Activated naive CD8-positive, alpha-beta T cell treated with anti-CD3 and anti-CD28 coated beads for 36 hours (primary cell): ENCODE measurements at regions not wholly inside any gene's neighbourhood (a gene's known extent, or its start where the extent isn't known, plus 50 kb on each side); places are given as distances from the start of the nearest gene placed in this dataset.

Experiments
- DNase-seq: peaks from one replicate; pipeline ENCODE4 v3.0.0; 2021
- H3K27ac Mint-ChIP-seq: one replicate; pipeline ENCODE4 v1.8.0; 2022; ENCODE audit warnings: mild to moderate bottlenecking, moderate library complexity, mixed read lengths
- H3K27me3 Mint-ChIP-seq: one replicate; pipeline ENCODE4 v1.8.0; 2022; ENCODE audit warnings: mild to moderate bottlenecking, mixed read lengths
- H3K36me3 Mint-ChIP-seq: one replicate; pipeline ENCODE4 v1.8.0; 2021; ENCODE audit warnings: mild to moderate bottlenecking, mixed read lengths
- H3K4me1 Mint-ChIP-seq: one replicate; pipeline ENCODE4 v1.8.0; 2021; ENCODE audit warnings: mixed read lengths
- H3K4me3 Mint-ChIP-seq: one replicate; pipeline ENCODE4 v1.8.0; 2022; ENCODE audit warnings: mild to moderate bottlenecking, moderate library complexity, mixed read lengths
- H3K9me3 Mint-ChIP-seq: one replicate; pipeline ENCODE4 v1.8.0; 2022; ENCODE audit warnings: mixed read lengths

DNA sequence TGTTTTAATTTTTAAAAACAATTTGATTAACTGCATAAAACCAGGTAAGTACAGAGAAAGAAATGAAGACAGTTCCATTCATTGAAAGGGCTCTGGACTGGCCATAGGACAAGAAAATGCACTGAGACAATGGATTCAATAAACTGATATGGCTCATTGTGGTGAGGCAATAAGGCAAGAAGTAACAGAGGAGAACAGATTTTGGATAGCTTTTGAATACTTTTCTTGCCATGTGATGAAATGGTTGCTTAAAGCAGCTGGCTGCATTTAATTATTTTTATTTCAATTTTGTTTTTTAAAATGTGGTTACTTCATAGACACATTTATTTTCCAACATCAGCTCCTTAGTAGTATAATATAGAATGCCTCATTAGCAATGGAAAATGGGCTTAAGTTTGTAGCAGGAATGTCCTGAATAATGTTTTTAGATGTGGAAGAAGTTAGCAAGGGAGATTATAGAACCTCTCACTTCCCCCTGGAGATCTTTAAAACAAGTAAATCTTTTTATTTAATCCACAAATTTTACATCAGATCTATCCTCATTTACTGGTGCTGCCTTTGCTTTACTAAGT lies 646.9 kb upstream of the ZEB2 start:
- H3K9me3 Mint-ChIP-seq: no peaks in the 10 kb centered on the region
- H3K4me3 Mint-ChIP-seq: no peak overlapping the region
- H3K27me3 Mint-ChIP-seq: peaks cover 4% of the 10 kb centered on the region
- no peak overlapping the region for H3K27ac Mint-ChIP-seq
- DNase-seq: no peak
- no peaks in the 10 kb centered on the region for H3K36me3 Mint-ChIP-seq
- H3K4me1 Mint-ChIP-seq: no peaks in the 10 kb centered on the region

DNA sequence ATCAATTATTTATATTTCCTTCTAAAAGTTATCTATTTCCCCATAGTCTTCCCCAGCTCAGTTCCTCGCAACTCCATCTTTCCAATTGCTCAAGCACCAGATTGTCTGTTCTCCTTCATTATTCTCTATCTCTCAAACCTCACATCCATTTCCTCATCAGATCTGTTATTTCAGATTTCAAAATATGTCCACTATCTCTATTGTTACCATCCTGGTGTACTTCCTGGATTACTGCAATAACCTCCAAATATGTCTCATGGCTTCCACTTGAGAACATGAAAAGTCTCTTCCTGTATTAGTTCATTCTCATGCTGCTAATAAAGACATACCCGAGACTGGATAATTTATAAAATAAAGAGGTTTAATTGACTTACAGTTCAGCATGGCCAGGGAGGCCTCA lies 641.7 kb upstream of the ZEB2 start:
- no peak for DNase-seq
- H3K27ac Mint-ChIP-seq: no peak overlapping the region
- no peaks in the 10 kb centered on the region for H3K36me3 Mint-ChIP-seq
- H3K4me3 Mint-ChIP-seq: no peak overlapping the region
- no peaks in the 10 kb centered on the region for H3K4me1 Mint-ChIP-seq
- H3K27me3 Mint-ChIP-seq: no peaks in the 10 kb centered on the region
- no peaks in the 10 kb centered on the region for H3K9me3 Mint-ChIP-seq

DNA sequence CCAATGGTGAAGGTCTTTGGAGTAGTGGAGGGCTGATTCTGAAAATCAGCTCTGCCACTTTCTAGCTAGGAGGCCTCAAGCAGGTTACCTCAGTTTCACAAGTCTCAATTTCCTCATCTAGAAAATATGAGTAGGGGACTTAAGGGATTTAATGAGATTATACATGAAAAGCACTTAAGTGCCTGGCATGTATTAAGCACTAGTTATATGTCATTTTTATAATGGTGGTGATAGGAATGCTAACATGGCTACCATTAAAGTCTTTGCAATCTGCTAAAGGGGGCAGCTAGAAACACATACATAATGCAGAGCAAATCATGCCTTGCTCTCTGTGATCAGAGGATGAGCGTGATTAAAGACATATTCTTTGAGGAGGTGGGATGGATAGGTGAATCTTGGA lies 640.9 kb upstream of the ZEB2 start:
- no peak overlapping the region for H3K4me3 Mint-ChIP-seq
- no peaks in the 10 kb centered on the region for H3K9me3 Mint-ChIP-seq
- no peaks in the 10 kb centered on the region for H3K4me1 Mint-ChIP-seq
- DNase-seq: no peak
- no peak overlapping the region for H3K27ac Mint-ChIP-seq
- H3K36me3 Mint-ChIP-seq: no peaks in the 10 kb centered on the region
- no peaks in the 10 kb centered on the region for H3K27me3 Mint-ChIP-seq

DNA sequence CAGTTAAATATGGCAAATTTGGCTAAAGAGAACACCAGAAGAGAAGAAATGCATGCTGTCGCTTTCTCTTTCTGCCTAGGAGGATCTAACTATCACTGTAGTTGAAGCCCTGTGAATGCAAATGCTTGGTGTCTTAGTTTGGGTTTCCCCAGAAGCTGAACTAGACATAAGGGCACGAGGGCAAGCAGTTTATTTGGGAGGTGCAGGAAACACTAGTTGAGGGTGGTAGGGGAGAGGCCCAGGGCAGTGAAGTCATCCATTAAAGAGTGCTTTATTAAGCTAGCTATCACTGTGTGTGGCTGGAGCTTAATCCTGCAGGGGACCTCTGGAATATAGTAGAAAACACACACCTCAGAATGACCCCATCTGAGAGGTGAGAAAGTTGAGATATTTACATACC lies 639.8 kb upstream of the ZEB2 start:
- no peaks in the 10 kb centered on the region for H3K27me3 Mint-ChIP-seq

GRCh38 chr2:145157741-145158591 lies 638.0 kb upstream of the ZEB2 start:
- DNase-seq: no peak
- no peaks in the 10 kb centered on the region for H3K4me1 Mint-ChIP-seq
- peaks cover 3% of the 10 kb centered on the region for H3K9me3 Mint-ChIP-seq
- no peaks in the 10 kb centered on the region for H3K36me3 Mint-ChIP-seq
- no peak overlapping the region for H3K4me3 Mint-ChIP-seq
- no peaks in the 10 kb centered on the region for H3K27me3 Mint-ChIP-seq
- no peak overlapping the region for H3K27ac Mint-ChIP-seq

More for the DNA sequence above, 639.8 kb upstream of the ZEB2 start:
- no peak for DNase-seq
- H3K4me3 Mint-ChIP-seq: no peak overlapping the region
- H3K36me3 Mint-ChIP-seq: no peaks in the 10 kb centered on the region
- no peaks in the 10 kb centered on the region for H3K4me1 Mint-ChIP-seq
- H3K9me3 Mint-ChIP-seq: no peaks in the 10 kb centered on the region
- H3K27ac Mint-ChIP-seq: no peak overlapping the region

GRCh38 chr2:145157036-145157675 lies 637.2 kb upstream of the ZEB2 start:
- DNase-seq: no peak
- Mint-ChIP-seq H3K9me3 (peaks cover 4% of the 10 kb centered on the region), H3K4me1 (no peaks in the 10 kb centered on the region), H3K4me3 (no peak overlapping the region), H3K27me3 (no peaks in the 10 kb centered on the region), H3K36me3 (no peaks in the 10 kb centered on the region), H3K27ac (no peak overlapping the region)

DNA sequence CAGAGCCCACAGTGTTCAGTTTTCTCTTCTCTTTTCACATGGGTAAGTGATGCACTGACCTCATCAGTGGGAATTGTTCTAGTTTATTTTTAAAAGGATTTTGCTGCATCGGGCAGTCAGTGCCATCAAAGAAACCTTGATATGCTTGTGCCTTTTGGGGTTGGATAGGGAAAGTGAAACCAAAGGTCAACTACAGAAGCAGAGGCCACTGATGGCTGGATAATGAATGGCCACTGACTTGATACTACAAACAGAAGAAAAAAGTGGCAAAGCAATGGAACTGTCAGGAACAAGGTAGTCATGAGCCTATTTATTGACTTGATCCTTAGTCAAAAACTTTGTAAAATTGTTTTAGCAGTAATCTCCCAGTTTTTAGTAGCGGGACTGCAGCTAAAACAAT lies 636.3 kb upstream of the ZEB2 start:
- H3K4me1 Mint-ChIP-seq: no peaks in the 10 kb centered on the region
- H3K9me3 Mint-ChIP-seq: peaks cover 4% of the 10 kb centered on the region
- DNase-seq: no peak
- H3K27me3 Mint-ChIP-seq: no peaks in the 10 kb centered on the region
- H3K4me3 Mint-ChIP-seq: no peak overlapping the region
- no peak overlapping the region for H3K27ac Mint-ChIP-seq
- no peaks in the 10 kb centered on the region for H3K36me3 Mint-ChIP-seq

DNA sequence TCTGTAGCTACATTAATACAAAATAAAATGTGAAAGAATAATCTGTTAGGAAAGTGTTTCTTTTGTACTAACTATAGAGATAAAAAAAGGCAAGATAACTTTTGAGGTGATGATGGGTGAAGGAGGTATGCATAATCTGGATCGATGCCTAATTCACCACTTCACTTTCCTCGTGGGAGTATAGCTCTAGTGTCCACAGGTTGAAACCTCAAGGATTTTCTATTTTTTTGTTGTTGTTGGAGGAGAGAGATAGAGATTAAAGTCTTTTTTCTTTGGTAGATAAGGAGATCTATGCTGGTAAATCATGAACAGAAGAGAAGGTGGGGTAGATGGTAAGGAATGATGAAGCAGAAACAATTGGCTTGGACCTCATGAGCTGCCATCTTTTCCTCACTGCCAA lies 635.3 kb upstream of the ZEB2 start:
- Mint-ChIP-seq H3K36me3 (no peaks in the 10 kb centered on the region), H3K27me3 (no peaks in the 10 kb centered on the region), H3K4me1 (no peaks in the 10 kb centered on the region), H3K4me3 (no peak overlapping the region), H3K9me3 (peaks cover 4% of the 10 kb centered on the region), H3K27ac (no peak overlapping the region)
- no peak for DNase-seq

- Mint-ChIP-seq H3K9me3 (peaks cover 4% of the 10 kb centered on the region), H3K36me3 (no peaks in the 10 kb centered on the region), H3K27ac (no peak overlapping the region), H3K27me3 (no peaks in the 10 kb centered on the region), H3K4me3 (no peak overlapping the region), H3K4me1 (no peaks in the 10 kb centered on the region)
- DNase-seq: no peak
These were observed 634.8 kb upstream of the ZEB2 start for GRCh38 chr2:145154731-145155130.

DNA sequence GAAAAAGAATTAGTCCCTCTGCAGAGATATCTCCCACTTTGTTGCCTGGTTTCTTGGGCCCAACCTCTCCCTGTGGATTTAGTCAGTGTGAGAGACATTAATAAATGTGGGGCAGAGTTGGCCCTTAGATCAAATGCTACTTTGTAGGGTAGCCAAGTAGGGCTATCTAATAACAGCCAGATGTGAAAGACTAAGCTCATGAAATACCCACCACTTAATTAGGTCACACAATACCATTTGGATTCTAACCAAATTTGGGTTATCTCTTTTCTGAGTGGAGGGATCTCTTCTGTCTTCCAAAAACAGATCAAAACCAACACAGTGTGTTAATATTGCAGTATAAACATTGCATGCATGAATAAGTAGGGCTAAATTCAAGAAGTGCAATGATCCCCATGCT lies 626.8 kb upstream of the ZEB2 start:
- H3K9me3 Mint-ChIP-seq: no peaks in the 10 kb centered on the region
- peaks cover 4% of the 10 kb centered on the region for H3K27me3 Mint-ChIP-seq
- no peak overlapping the region for H3K4me3 Mint-ChIP-seq
- no peaks in the 10 kb centered on the region for H3K36me3 Mint-ChIP-seq
- H3K27ac Mint-ChIP-seq: no peak overlapping the region
- H3K4me1 Mint-ChIP-seq: no peaks in the 10 kb centered on the region
- DNase-seq: no peak

- Mint-ChIP-seq H3K27ac (no peak overlapping the region), H3K36me3 (no peaks in the 10 kb centered on the region), H3K4me3 (no peak overlapping the region), H3K4me1 (no peaks in the 10 kb centered on the region), H3K9me3 (no peaks in the 10 kb centered on the region), H3K27me3 (peaks cover 4% of the 10 kb centered on the region)
- no peak for DNase-seq
These were observed 624.3 kb upstream of the ZEB2 start for GRCh38 chr2:145144131-145144728.

DNA sequence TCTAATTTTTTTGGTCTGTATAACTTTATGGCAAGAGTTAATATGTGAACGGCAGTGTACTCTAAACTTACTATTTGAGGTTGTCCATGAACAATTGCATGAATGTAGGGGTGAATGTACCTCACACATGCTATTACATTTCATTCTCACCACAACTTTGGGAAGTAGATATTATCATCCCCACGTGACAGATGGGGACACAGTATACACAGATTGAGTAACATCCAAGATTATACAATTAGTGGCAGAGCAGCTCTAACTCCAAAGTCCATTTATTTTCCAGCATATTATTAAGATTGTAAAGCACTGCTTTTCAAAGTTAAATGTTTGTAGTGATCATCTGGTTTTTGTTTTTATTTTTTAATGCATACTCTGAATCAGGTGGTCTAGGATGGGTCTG lies 622.1 kb upstream of the ZEB2 start:
- no peak overlapping the region for H3K4me3 Mint-ChIP-seq
- H3K36me3 Mint-ChIP-seq: no peaks in the 10 kb centered on the region
- H3K9me3 Mint-ChIP-seq: no peaks in the 10 kb centered on the region
- H3K27ac Mint-ChIP-seq: no peak overlapping the region
- DNase-seq: no peak
- H3K27me3 Mint-ChIP-seq: peaks cover 4% of the 10 kb centered on the region
- H3K4me1 Mint-ChIP-seq: no peaks in the 10 kb centered on the region

GRCh38 chr2:145140658-145141057 lies 620.7 kb upstream of the ZEB2 start:
- DNase-seq: no peak
- Mint-ChIP-seq H3K9me3 (no peaks in the 10 kb centered on the region), H3K27me3 (peaks cover 4% of the 10 kb centered on the region), H3K4me3 (no peak overlapping the region), H3K27ac (no peak overlapping the region), H3K4me1 (no peaks in the 10 kb centered on the region), H3K36me3 (no peaks in the 10 kb centered on the region)

DNA sequence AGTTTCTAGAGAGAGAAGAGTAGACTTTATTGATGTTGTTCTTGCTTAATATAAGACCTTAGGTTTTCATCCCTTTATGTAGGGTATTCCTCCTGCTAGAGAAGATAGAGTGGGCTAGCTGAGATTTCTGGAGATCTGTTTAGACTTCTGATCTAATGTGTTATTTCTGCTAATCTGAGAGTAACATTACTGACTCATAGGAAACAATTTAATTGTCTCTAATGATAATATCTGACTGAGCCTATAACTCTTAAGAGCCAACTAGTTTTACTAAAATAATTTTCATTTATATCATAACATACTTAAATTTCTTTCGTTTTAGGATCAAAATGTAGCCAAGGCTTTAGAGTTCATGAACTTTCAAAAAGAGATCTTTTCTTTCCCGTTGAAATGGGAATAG lies 618.7 kb upstream of the ZEB2 start:
- Mint-ChIP-seq H3K27ac (no peak overlapping the region), H3K4me1 (no peaks in the 10 kb centered on the region), H3K4me3 (no peak overlapping the region), H3K36me3 (no peaks in the 10 kb centered on the region), H3K27me3 (no peaks in the 10 kb centered on the region), H3K9me3 (no peaks in the 10 kb centered on the region)
- no peak for DNase-seq

DNA sequence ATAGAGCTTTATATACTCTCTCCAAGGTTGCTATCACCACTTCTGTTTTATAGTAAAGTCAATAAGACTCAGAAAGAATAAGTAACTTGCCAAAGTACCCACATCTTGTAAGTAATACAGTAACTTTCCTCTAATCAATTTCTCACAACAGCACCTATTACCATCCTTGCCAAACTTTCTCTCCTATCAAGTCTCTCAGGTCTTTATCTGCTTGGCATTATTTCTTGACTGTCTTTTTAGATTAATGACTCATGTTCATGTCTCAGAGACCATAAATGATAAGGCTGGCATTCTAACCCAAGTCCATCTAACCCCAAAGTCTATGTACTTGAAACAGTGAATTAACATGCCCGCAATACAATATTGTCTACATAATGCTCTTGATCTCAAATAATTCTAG lies 618.0 kb upstream of the ZEB2 start:
- Mint-ChIP-seq H3K9me3 (no peaks in the 10 kb centered on the region), H3K27ac (no peak overlapping the region), H3K4me1 (no peaks in the 10 kb centered on the region), H3K36me3 (no peaks in the 10 kb centered on the region), H3K27me3 (no peaks in the 10 kb centered on the region), H3K4me3 (no peak overlapping the region)
- DNase-seq: no peak
